GM23248 (cell line): ENCODE measurements at regions not wholly inside any gene's neighbourhood (a gene's known extent, or its start where the extent isn't known, plus 50 kb on each side); places are given as distances from the start of the nearest gene placed in this dataset.
"Not testable (repeated sequence)": the region's sequence is repeated elsewhere in the genome, so short reads cannot be mapped to it uniquely, and the experiment has no call there.

Experiments used
- EZH2 ChIP-seq: fragments of 200-600 bp; sonication (generic); IDR thresholded peaks from 2 replicates; pipeline ENCODE4 v1.6.1; 2018; ENCODE audit warnings: antibody characterized with exemption, mild to moderate bottlenecking; ENCODE audit not compliant: insufficient read depth, poor library complexity, severe bottlenecking
- EZH2phosphoT487 ChIP-seq: fragments of 200-600 bp; sonication (generic); IDR thresholded peaks from 2 replicates; pipeline ENCODE4 v1.6.1; 2018; ENCODE audit warnings: antibody characterized with exemption, moderate library complexity, mild to moderate bottlenecking, low read depth; ENCODE audit not compliant: insufficient read depth

GRCh38 chr10:129213996-129214395 is 253.0 kb upstream of the MGMT start:
- TF ChIP-seq EZH2, EZH2phosphoT487: not testable (repeated sequence)
